ENCODE measurements at regions not wholly inside any gene's neighbourhood (a gene's known extent, or its start where the extent isn't known, plus 50 kb on each side); places are given as distances from the start of the nearest gene placed in this dataset.

DNA sequence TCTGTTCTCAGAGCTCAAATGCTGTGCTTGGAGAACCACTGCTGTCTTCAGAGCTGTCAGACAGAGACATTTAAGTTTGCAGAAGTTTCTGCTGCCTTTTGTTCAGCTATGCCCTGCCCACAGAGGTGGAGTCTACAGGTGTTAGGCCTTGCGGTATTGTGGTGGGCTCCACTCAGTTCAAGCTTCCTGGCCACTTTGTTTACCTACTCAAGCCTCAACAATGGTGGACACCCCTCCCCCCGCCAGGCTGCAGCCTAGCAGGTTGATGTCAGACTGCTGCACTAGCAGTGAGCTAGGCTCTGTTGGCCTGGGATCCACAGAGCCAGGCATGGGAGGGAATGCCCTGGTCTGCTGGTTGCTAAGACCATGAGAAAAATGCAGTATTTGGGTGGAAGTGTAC lies 323.8 kb downstream of the BCAT1 start:
- TF ChIP-seq, protein P1, sequence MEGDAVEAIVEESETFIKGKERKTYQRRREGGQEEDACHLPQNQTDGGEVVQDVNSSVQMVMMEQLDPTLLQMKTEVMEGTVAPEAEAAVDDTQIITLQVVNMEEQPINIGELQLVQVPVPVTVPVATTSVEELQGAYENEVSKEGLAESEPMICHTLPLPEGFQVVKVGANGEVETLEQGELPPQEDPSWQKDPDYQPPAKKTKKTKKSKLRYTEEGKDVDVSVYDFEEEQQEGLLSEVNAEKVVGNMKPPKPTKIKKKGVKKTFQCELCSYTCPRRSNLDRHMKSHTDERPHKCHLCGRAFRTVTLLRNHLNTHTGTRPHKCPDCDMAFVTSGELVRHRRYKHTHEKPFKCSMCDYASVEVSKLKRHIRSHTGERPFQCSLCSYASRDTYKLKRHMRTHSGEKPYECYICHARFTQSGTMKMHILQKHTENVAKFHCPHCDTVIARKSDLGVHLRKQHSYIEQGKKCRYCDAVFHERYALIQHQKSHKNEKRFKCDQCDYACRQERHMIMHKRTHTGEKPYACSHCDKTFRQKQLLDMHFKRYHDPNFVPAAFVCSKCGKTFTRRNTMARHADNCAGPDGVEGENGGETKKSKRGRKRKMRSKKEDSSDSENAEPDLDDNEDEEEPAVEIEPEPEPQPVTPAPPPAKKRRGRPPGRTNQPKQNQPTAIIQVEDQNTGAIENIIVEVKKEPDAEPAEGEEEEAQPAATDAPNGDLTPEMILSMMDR (optimal IDR thresholded peaks at IDR 0.05 in 1 of 3, IDR thresholded peaks at IDR 0.05 in 1 of 3, conservative IDR thresholded peaks at IDR 0.05 in 1 of 3; ENCODE audit: extremely low read depth in 1 of 3, insufficient read depth in 2 of 3, low read length in 3 of 3), result no peak
- TF ChIP-seq EZH2 (IDR thresholded peaks at IDR 0.05; ENCODE audit: low read length), result no peak

Measured in keratinocyte (primary cell).